ENCODE measurements at regions not wholly inside any gene's neighbourhood (a gene's known extent, or its start where the extent isn't known, plus 50 kb on each side); places are given as distances from the start of the nearest gene placed in this dataset.

- Histone ChIP-seq H4K91ac (replicated peaks; ENCODE audit: insufficient read length, low read length) (no peak overlapping the region), H3K14ac (ENCODE audit: insufficient read length) (no peak overlapping the region), H3K27ac (ENCODE audit: low read depth, low read length) (no peak overlapping the region), H3K4me3 (ENCODE audit: extremely low read depth in 1 of 4, insufficient read depth in 2 of 4, low read depth in 3 of 4, low read length in 4 of 4) (no peak overlapping the region), H2AK5ac (ENCODE audit: low read depth, low read length) (no peak overlapping the region), H2BK20ac (ENCODE audit: low read length) (no peak overlapping the region), H3K4ac (replicated peaks; ENCODE audit: insufficient read length, low read depth, low read length) (no peak overlapping the region), H4K20me1 (replicated peaks in 1 of 2; ENCODE audit: control insufficient read depth in 1 of 2, insufficient read depth in 2 of 2, low read length in 2 of 2) (no peaks in the 10 kb centered on the region), H4K5ac (ENCODE audit: insufficient read length, low read depth, low read length) (no peak overlapping the region), H3K36me3 (ENCODE audit: control insufficient read depth in 2 of 4, insufficient read depth in 4 of 4, low read length in 3 of 4) (no peaks in the 10 kb centered on the region), H2BK12ac (ENCODE audit: low read depth, low read length) (no peak overlapping the region), H4K8ac (ENCODE audit: extremely low read depth, insufficient read depth, low read length) (no peak overlapping the region), H3K23me2 (ENCODE audit: low read depth, low read length) (no peaks in the 10 kb centered on the region), H2AFZ (ENCODE audit: low read length) (no peak overlapping the region), H3K27me3 (replicated peaks in 1 of 4; ENCODE audit: control insufficient read depth in 3 of 4, extremely low read depth in 1 of 4, insufficient read depth in 3 of 4, low read length in 3 of 4) (no peaks in the 10 kb centered on the region), H2BK5ac (ENCODE audit: low read depth, low read length) (no peak overlapping the region), H3K9me3 (ENCODE audit: insufficient read depth in 2 of 2, low read depth in 1 of 2, low read length in 1 of 2) (no peaks in the 10 kb centered on the region), H3K56ac (replicated peaks; ENCODE audit: insufficient read length, low read depth, low read length) (no peak overlapping the region), H3K4me1 (replicated peaks in 1 of 4; ENCODE audit: control insufficient read depth in 3 of 4, insufficient read depth in 4 of 4, low read length in 3 of 4) (peaks cover 0 to 13% (median 6%) of the 10 kb centered on the region in 4 experiments; a peak in 4 of 7 replicates), H3K4me2 (ENCODE audit: insufficient read depth in 1 of 2, low read depth in 2 of 2, low read length in 2 of 2) (no peak overlapping the region), H3K9ac (replicated peaks in 1 of 4; ENCODE audit: extremely low read depth in 1 of 4, low read depth in 3 of 4, low read length in 3 of 4) (no peak overlapping the region), H3K23ac (ENCODE audit: insufficient read length) (no peak overlapping the region), H2BK15ac (ENCODE audit: low read length) (no peak overlapping the region), H2BK120ac (replicated peaks; ENCODE audit: low read depth, low read length) (no peak overlapping the region), H3K18ac (ENCODE audit: extremely low read depth, low read length) (no peak overlapping the region), H3K79me1 (ENCODE audit: low read depth, low read length) (no peaks in the 10 kb centered on the region), H3K79me2 (ENCODE audit: control insufficient read depth in 1 of 2, insufficient read depth in 2 of 2, low read length in 2 of 2) (no peaks in the 10 kb centered on the region)
- ChIA-PET CTCF (ENCODE audit: partially characterized antibody) (interaction anchor here (1.6 to 1.8 kb wide), 2 partner anchors 9 to 30 kb away, joined by 3 to 5 read pairs; no protein-coding TSS in a partner anchor), POLR2A (ENCODE audit: partially characterized antibody) (no interaction called here)
- no peak for DNase-seq (ENCODE audit: low read depth in 1 of 2, low spot score in 2 of 2)
- FAIRE-seq, result no peak
- no peak for TF ChIP-seq HDAC2 (IDR thresholded peaks at IDR 0.05; ENCODE audit: borderline replicate concordance in 1 of 2, low read depth in 2 of 2, low read length in 2 of 2)
- no peak for TF ChIP-seq YY1 (IDR thresholded peaks at IDR 0.05; ENCODE audit: low read depth, low read length)
- TF ChIP-seq PHF8 (conservative IDR thresholded peaks at IDR 0.05; ENCODE audit: low read depth, low read length), result no peak
- no peak for TF ChIP-seq NRF1 (IDR thresholded peaks at IDR 0.05; ENCODE audit: low read depth, low read length)
- TF ChIP-seq CREB1 (IDR thresholded peaks at IDR 0.05), result no peak
- no peak for TF ChIP-seq ATF3 (IDR thresholded peaks at IDR 0.05; ENCODE audit: insufficient read depth, low read depth, low read length)
- no peak for TF ChIP-seq POU5F1 (IDR thresholded peaks at IDR 0.05; ENCODE audit: low read depth, low read length)
- no peak for TF ChIP-seq E2F6 (IDR thresholded peaks at IDR 0.05)
- no peak for TF ChIP-seq BCL11A (IDR thresholded peaks at IDR 0.05; ENCODE audit: low read depth in 2 of 2, low read length in 2 of 2)
- TF ChIP-seq EGR1 (IDR thresholded peaks at IDR 0.05; ENCODE audit: borderline replicate concordance, low read depth, low read length), result no peak
- WGBS, 2 experiments (ENCODE audit: extremely low coverage in 1 of 2, insufficient coverage in 1 of 2, insufficient read length in 1 of 2, insufficient replicate concordance in 2 of 2, low coverage in 1 of 2, low lambda C conversion rate in 2 of 2, missing lambda C conversion rate in 1 of 2), result 46% methylated on average over 1 of the region's 1 CpG; no CpG with 5 or more reads in 1 of the 2 experiments
Measured at GRCh38 chr3:117409256-117409655, 699.7 kb downstream of the TUSC7 start.
